SK-N-SH treated with all-trans-retinoic acid at 6 μM for 48 hours (cell line): ENCODE measurements at regions not wholly inside any gene's neighbourhood (a gene's known extent, or its start where the extent isn't known, plus 50 kb on each side); places are given as distances from the start of the nearest gene placed in this dataset.

Experiments
- GLIS3 ChIP-seq: fragments of 250-450 bp; sonication (Bioruptor Pico); IDR thresholded peaks from 2 replicates; pipeline ENCODE4 v1.5.0; 2020; ENCODE audit warnings: mild to moderate bottlenecking, moderate library complexity
- ISL1 ChIP-seq: fragments of 250-450 bp; sonication (Bioruptor Pico); IDR thresholded peaks from 2 replicates; pipeline ENCODE4 v2.1.2; 2022; ENCODE audit warnings: mild to moderate bottlenecking, moderate library complexity
- PPARA ChIP-seq: fragments of 250-450 bp; sonication (Bioruptor Pico); IDR thresholded peaks from 2 replicates; pipeline ENCODE4 v1.5.0; 2020; ENCODE audit warnings: mild to moderate bottlenecking, borderline replicate concordance
- RARB ChIP-seq: fragments of 250-450 bp; sonication (Bioruptor Pico); IDR thresholded peaks from 2 replicates; pipeline ENCODE4 v1.8.0; 2021; ENCODE audit warnings: mild to moderate bottlenecking, moderate library complexity
- TCF4 ChIP-seq: fragments of 250-450 bp; sonication (Bioruptor Pico); IDR thresholded peaks from 2 replicates; pipeline ENCODE4 v1.8.0; 2021; ENCODE audit warnings: mild to moderate bottlenecking, moderate library complexity, borderline replicate concordance
- TOX ChIP-seq: fragments of 250-450 bp; sonication (Bioruptor Pico); IDR thresholded peaks from 2 replicates; pipeline ENCODE4 v1.8.0; 2021; ENCODE audit warnings: mild to moderate bottlenecking, moderate library complexity, borderline replicate concordance
- ZNF70 ChIP-seq: fragments of 450-650 bp; formaldehyde crosslinking; IDR thresholded peaks from 2 replicates; pipeline ENCODE4 v1.5.0; 2020; ENCODE audit warnings: mild to moderate bottlenecking, moderate library complexity
- TF ChIP-seq, protein P1 (sequence below): fragments of 250-450 bp; sonication (Bioruptor Pico); IDR thresholded peaks from 2 replicates; pipeline ENCODE4 v1.5.0; 2020; ENCODE audit warnings: mild to moderate bottlenecking, moderate library complexity
- TF ChIP-seq, protein P2 (sequence below): fragments of 250-450 bp; sonication (Bioruptor Pico); IDR thresholded peaks from 2 replicates; pipeline ENCODE4 v1.8.0; 2020; ENCODE audit warnings: mild to moderate bottlenecking, moderate library complexity, borderline replicate concordance

DNA sequence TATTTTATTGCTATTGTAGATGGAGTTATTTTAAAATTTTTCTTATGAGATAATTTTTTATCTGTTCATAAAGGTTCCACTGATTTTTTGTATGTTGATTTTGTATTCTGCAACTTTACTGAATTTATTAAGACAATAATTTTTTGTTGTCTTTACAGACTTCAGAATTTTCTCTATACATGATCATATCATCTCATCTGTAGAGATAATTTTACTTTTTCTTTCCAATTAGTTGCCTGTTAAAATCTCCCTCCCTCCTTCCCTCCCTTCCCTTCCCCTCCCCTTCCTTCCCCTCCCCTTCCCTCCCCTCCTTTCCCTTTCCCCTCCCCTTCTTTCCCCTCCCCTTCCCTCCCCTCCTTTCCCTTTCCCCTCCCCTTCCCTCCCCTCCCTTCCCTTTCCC lies 378.1 kb downstream of the SOCS6 start:
- TF ChIP-seq, protein P1, sequence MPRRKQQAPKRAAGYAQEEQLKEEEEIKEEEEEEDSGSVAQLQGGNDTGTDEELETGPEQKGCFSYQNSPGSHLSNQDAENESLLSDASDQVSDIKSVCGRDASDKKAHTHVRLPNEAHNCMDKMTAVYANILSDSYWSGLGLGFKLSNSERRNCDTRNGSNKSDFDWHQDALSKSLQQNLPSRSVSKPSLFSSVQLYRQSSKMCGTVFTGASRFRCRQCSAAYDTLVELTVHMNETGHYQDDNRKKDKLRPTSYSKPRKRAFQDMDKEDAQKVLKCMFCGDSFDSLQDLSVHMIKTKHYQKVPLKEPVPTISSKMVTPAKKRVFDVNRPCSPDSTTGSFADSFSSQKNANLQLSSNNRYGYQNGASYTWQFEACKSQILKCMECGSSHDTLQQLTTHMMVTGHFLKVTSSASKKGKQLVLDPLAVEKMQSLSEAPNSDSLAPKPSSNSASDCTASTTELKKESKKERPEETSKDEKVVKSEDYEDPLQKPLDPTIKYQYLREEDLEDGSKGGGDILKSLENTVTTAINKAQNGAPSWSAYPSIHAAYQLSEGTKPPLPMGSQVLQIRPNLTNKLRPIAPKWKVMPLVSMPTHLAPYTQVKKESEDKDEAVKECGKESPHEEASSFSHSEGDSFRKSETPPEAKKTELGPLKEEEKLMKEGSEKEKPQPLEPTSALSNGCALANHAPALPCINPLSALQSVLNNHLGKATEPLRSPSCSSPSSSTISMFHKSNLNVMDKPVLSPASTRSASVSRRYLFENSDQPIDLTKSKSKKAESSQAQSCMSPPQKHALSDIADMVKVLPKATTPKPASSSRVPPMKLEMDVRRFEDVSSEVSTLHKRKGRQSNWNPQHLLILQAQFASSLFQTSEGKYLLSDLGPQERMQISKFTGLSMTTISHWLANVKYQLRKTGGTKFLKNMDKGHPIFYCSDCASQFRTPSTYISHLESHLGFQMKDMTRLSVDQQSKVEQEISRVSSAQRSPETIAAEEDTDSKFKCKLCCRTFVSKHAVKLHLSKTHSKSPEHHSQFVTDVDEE: no peak
- TF ChIP-seq, protein P2, sequence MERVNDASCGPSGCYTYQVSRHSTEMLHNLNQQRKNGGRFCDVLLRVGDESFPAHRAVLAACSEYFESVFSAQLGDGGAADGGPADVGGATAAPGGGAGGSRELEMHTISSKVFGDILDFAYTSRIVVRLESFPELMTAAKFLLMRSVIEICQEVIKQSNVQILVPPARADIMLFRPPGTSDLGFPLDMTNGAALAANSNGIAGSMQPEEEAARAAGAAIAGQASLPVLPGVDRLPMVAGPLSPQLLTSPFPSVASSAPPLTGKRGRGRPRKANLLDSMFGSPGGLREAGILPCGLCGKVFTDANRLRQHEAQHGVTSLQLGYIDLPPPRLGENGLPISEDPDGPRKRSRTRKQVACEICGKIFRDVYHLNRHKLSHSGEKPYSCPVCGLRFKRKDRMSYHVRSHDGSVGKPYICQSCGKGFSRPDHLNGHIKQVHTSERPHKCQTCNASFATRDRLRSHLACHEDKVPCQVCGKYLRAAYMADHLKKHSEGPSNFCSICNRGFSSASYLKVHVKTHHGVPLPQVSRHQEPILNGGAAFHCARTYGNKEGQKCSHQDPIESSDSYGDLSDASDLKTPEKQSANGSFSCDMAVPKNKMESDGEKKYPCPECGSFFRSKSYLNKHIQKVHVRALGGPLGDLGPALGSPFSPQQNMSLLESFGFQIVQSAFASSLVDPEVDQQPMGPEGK (CRISPR knock-in tag): no peak
- TF ChIP-seq TOX (CRISPR knock-in tag) (no peak), PPARA (CRISPR knock-in tag) (no peak), TCF4 (CRISPR knock-in tag) (no peak), ISL1 (no peak), GLIS3 (CRISPR knock-in tag) (no peak), RARB (CRISPR knock-in tag) (no peak), ZNF70 (CRISPR knock-in tag) (no peak)
